OCI-LY3 (cell line): ENCODE measurements at regions not wholly inside any gene's neighbourhood (a gene's known extent, or its start where the extent isn't known, plus 50 kb on each side); places are given as distances from the start of the nearest gene placed in this dataset.

ENCODE experiments used
- H2AFZ ChIP-seq: fragments of 200-600, 300-600 bp; shearing (Covaris generic); 2 replicates; pipeline ENCODE4 v1.6.0; 2014; ENCODE audit warnings: antibody characterized with exemption, low read depth, low read length
- H3K27ac ChIP-seq: fragments of 200-600, 300-600 bp; sonication (generic); 2 replicates; pipeline ENCODE4 v1.5.1; 2014; ENCODE audit warnings: mild to moderate bottlenecking, low read length, moderate library complexity, mixed read lengths
- H3K27me3 ChIP-seq: fragments of 200-600, 300-600 bp; sonication (generic); 2 replicates; pipeline ENCODE4 v1.6.1; 2014; ENCODE audit warnings: low read depth, low read length, mixed read lengths
- H3K36me3 ChIP-seq: fragments of 200-600, 300-600 bp; sonication (generic); replicated peaks from 2 replicates; pipeline ENCODE3; 2014; ENCODE audit warnings: low read depth, low read length, mixed read lengths
- H3K4me1 ChIP-seq: fragments of 300-600, 200-600 bp; sonication (generic); 2 replicates; pipeline ENCODE4 v1.6.1; 2014; ENCODE audit warnings: low read length, mixed read lengths
- H3K4me2 ChIP-seq: fragments of 200-600, 300-600 bp; sonication (generic); 2 replicates; pipeline ENCODE4 v1.6.1; 2014; ENCODE audit warnings: low read length, mixed read lengths
- H3K4me3 ChIP-seq: fragments of 300-600, 200-600 bp; sonication (generic); 2 replicates; pipeline ENCODE4 v1.5.1; 2014; ENCODE audit warnings: antibody characterized with exemption, mild to moderate bottlenecking, low read length, moderate library complexity
- H3K79me2 ChIP-seq: fragments of 300-600, 200-600 bp; shearing (Covaris generic); 2 replicates; pipeline ENCODE4 v1.6.1; 2014; ENCODE audit warnings: mild to moderate bottlenecking, low read length, mixed read lengths
- H3K9ac ChIP-seq: fragments of 300-600, 200-600 bp; shearing (Covaris generic); 2 replicates; pipeline ENCODE4 v1.6.0; 2014; ENCODE audit warnings: mild to moderate bottlenecking, low read length, moderate library complexity
- H3K9me3 ChIP-seq: fragments of 200-600, 300-600 bp; shearing (Covaris generic); 2 replicates; pipeline ENCODE4 v1.6.1; 2014; ENCODE audit warnings: low read length, mixed read lengths; ENCODE audit not compliant: insufficient read depth
- H4K20me1 ChIP-seq: fragments of 200-600, 300-600 bp; sonication (generic); 2 replicates; pipeline ENCODE4 v1.6.1; 2016; ENCODE audit warnings: low read length, mixed read lengths; ENCODE audit not compliant: insufficient read depth
- CTCF ChIP-seq: fragments of 200-600, 300-600 bp; sonication (generic); IDR thresholded peaks from 2 replicates; pipeline ENCODE4 v1.5.1; 2014; ENCODE audit warnings: antibody characterized with exemption, low read length, low read depth
- EZH2phosphoT487 ChIP-seq: fragments of 200-600 bp; shearing (Covaris generic); IDR thresholded peaks from 2 replicates; pipeline ENCODE4 v1.6.1; 2018; ENCODE audit warnings: antibody characterized with exemption, mixed run types, low read depth

GRCh38 chr5:167894631-167895472, 396.6 kb upstream of the WWC1 start:
- no peak overlapping the region for H3K27ac ChIP-seq
- H3K9me3 ChIP-seq = no peaks in the 10 kb centered on the region
- no peak overlapping the region for H2AFZ ChIP-seq
- H3K9ac ChIP-seq = no peak overlapping the region
- H3K4me3 ChIP-seq = no peak overlapping the region
- TF ChIP-seq CTCF (no peak), EZH2phosphoT487 (no peak)
- no peaks in the 10 kb centered on the region for H3K4me1 ChIP-seq
- H3K36me3 ChIP-seq = no peaks in the 10 kb centered on the region
- H3K27me3 ChIP-seq = no peaks in the 10 kb centered on the region
- H4K20me1 ChIP-seq = no peaks in the 10 kb centered on the region
- H3K79me2 ChIP-seq = no peaks in the 10 kb centered on the region
- no peak overlapping the region for H3K4me2 ChIP-seq

GRCh38 chr5:167895899-167896659, 395.4 kb upstream of the WWC1 start:
- Histone ChIP-seq H3K27me3 (no peaks in the 10 kb centered on the region), H2AFZ (no peak overlapping the region), H3K27ac (no peak overlapping the region), H3K4me1 (no peaks in the 10 kb centered on the region), H3K9me3 (no peaks in the 10 kb centered on the region), H3K36me3 (no peaks in the 10 kb centered on the region), H3K79me2 (no peaks in the 10 kb centered on the region), H3K9ac (no peak overlapping the region), H3K4me2 (no peak overlapping the region), H3K4me3 (no peak overlapping the region), H4K20me1 (no peaks in the 10 kb centered on the region)
- no peak for TF ChIP-seq CTCF
- TF ChIP-seq EZH2phosphoT487 = no peak

- Histone ChIP-seq H2AFZ (no peak overlapping the region), H3K27me3 (no peaks in the 10 kb centered on the region), H3K4me2 (no peak overlapping the region), H3K4me1 (no peaks in the 10 kb centered on the region), H3K36me3 (no peaks in the 10 kb centered on the region), H4K20me1 (no peaks in the 10 kb centered on the region), H3K27ac (no peak overlapping the region), H3K79me2 (no peaks in the 10 kb centered on the region), H3K9me3 (no peaks in the 10 kb centered on the region), H3K4me3 (no peak overlapping the region), H3K9ac (no peak overlapping the region)
- TF ChIP-seq EZH2phosphoT487 = no peak
- no peak for TF ChIP-seq CTCF
Observed at GRCh38 chr5:167896814-167897213, 394.6 kb upstream of the WWC1 start.

- no peaks in the 10 kb centered on the region for H3K4me1 ChIP-seq
- TF ChIP-seq CTCF (no peak), EZH2phosphoT487 (no peak)
- no peaks in the 10 kb centered on the region for H4K20me1 ChIP-seq
- H3K27ac ChIP-seq = no peak overlapping the region
- no peak overlapping the region for H2AFZ ChIP-seq
- no peaks in the 10 kb centered on the region for H3K79me2 ChIP-seq
- H3K36me3 ChIP-seq = no peaks in the 10 kb centered on the region
- no peaks in the 10 kb centered on the region for H3K27me3 ChIP-seq
- H3K4me3 ChIP-seq = no peak overlapping the region
- H3K9ac ChIP-seq = no peak overlapping the region
- H3K9me3 ChIP-seq = no peaks in the 10 kb centered on the region
- H3K4me2 ChIP-seq = no peak overlapping the region
Observed at GRCh38 chr5:167897371-167897770, 394.1 kb upstream of the WWC1 start.
